HG02571 (cell line): ENCODE measurements at regions not wholly inside any gene's neighbourhood (a gene's known extent, or its start where the extent isn't known, plus 50 kb on each side); places are given as distances from the start of the nearest gene placed in this dataset.
"Not testable (repeated sequence)": the region's sequence is repeated elsewhere in the genome, so short reads cannot be mapped to it uniquely, and the experiment has no call there.

Source experiments
- ATAC-seq: cut with Tn5 transposase; IDR thresholded peaks from one replicate; pipeline ENCODE4 v1.9.1; 2021; ENCODE audit warnings: mild to moderate bottlenecking, moderate library complexity; ENCODE audit not compliant: unreplicated experiment

- no peak for ATAC-seq
Measured at GRCh38 chr10:36880898-36881297, 244.5 kb upstream of the ANKRD30A start.

GRCh38 chr10:36872702-36873393 is 252.6 kb upstream of the ANKRD30A start:
- no peak for ATAC-seq

DNA sequence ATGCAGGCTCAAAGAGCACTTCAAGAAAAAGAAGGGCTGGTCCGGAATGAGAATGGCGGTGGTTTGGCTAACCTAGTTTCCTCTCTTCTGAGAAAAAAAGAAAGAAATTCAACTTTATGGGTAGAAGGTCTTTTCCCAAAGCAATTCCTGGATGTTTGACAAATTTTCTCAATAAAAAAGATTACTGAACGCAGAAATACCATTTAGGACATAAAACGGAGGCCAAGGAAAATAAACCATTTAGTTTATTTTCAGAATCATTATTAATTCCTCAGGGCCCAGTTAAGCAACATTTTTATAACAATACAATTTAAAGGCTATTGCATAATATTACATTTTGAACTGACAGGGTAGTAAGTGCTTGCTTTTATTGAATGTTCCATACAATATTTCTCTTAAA is 284.6 kb upstream of the ANKRD30A start:
- ATAC-seq: no peak

DNA sequence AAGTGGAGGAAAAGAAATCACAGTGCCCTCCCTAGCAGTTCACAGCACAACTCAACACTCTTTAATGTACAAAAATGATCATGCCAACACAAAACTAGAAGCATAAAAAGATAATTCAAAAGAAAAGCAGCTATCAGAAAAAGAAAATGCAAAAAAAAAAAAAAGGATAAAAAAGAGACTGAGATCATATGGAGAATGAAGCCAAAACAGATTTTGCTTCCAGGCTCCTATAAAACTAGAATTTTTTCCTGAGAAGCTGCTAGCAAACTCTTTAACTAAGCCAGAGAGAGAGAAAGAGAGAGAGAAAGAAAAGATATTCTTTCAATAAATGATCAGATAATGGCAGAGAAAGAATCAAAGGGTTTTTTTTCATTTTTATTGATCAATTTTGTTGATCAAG is 288.0 kb upstream of the ANKRD30A start:
- no peak for ATAC-seq

DNA sequence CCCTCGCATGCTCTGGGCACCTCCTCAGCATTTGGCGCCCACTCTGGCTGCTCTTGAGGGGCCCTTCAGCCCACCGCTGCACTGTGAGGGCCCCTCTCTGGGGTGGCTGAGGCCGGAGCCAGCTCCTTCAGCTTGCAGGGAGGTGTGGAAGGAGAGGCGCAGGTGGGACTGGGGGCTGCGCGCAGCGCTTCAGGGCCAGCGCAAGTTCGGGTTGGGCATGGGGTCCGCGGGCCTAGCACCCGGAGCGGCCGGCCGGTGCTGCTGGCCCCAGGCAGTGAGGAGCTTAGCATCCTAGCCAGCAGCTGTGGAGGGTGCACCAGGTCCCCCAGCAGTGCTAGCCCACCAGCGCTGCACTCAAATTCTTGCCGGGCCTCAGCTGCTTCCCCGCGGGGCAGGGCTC is 305.6 kb upstream of the ANKRD30A start:
- ATAC-seq: no peak

GRCh38 chr10:36817898-36818297 is 307.5 kb upstream of the ANKRD30A start:
- no peak for ATAC-seq

DNA sequence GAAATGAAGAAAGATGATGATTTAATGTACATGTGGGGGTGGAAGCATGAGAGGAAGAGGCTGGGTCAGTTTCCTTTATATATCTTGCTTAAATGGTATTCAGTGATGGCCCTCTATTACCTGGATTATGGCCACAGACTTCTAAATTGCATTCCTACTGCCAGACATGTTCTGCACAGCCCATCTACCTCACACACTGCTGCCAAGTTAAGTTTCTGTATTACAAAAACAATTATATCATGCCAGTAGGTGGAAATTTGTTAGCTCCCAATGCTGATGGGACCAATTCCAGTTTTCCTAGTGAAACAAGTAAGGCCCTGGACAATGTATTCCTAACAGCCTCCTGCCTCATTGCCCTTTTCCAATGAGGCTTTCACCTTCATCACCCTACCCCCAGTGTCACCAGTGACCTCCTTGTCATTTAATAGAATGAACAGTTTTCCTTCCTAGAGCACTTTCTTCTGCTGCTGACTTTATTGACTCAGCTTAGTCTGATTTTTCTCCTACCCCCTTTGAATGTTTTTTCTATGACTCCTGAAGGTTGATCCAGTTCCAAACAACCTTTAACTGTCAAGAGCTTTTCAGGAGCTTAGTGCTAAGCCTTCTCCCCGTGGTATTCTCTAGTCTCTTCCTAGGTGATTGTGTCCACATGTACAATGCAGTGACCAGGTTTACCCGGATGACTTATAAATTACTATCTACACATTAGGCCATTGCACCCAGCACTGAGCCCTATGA is 316.6 kb upstream of the ANKRD30A start:
- ATAC-seq: no peak

- no peak for ATAC-seq
Measured at GRCh38 chr10:36803229-36803628, 322.2 kb upstream of the ANKRD30A start.

- ATAC-seq: no peak
Measured at GRCh38 chr10:36802490-36803153, 322.8 kb upstream of the ANKRD30A start.

DNA sequence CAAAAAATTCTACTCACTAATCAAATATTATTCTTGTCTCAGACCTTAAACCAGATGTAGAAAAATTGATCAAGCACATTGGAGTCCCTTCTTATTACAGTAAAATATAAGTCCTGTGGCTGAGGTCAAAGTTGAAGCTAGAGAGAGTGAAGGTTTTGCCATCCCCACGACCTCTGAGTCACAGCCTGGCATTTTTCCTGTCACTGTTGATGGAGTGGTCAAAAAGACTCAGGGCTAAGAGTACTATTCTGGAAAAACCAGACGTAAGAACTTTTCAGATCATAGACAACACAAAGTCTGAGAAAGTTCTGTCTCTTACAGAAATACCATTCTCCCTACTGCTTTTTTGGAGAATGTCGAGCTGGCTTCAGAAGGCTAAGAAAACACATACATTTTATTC is 323.7 kb upstream of the ANKRD30A start:
- ATAC-seq: no peak

GRCh38 chr10:36794981-36795380 is 330.4 kb upstream of the ANKRD30A start:
- ATAC-seq: no peak

GRCh38 chr10:36789974-36790373 is 335.4 kb upstream of the ANKRD30A start:
- no peak for ATAC-seq

GRCh38 chr10:36788152-36788551 is 337.2 kb upstream of the ANKRD30A start:
- no peak for ATAC-seq

DNA sequence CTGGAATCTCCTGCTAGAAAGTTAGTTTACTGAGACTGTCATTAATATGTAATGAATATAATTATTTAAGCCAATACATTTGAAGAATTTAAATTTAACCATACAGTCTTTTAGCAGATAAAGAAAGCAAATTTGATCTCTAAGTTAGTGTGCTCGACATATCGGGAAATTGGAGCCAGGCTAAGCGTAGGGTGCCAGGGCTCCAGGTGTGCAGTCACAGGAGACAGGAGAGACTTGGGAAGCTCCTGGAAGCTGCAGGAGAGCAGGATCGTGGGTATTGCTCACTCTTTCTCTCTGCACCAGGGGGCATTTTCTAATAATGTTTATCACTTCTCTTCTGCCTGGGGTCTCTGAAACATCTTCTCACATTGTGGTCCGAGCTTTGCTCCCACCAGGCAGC is 342.0 kb upstream of the ANKRD30A start:
- ATAC-seq: no peak

- ATAC-seq: no peak
Measured at GRCh38 chr10:36781570-36781969, 343.8 kb upstream of the ANKRD30A start.

- no peak for ATAC-seq
Measured at GRCh38 chr10:36780158-36780557, 345.2 kb upstream of the ANKRD30A start.

DNA sequence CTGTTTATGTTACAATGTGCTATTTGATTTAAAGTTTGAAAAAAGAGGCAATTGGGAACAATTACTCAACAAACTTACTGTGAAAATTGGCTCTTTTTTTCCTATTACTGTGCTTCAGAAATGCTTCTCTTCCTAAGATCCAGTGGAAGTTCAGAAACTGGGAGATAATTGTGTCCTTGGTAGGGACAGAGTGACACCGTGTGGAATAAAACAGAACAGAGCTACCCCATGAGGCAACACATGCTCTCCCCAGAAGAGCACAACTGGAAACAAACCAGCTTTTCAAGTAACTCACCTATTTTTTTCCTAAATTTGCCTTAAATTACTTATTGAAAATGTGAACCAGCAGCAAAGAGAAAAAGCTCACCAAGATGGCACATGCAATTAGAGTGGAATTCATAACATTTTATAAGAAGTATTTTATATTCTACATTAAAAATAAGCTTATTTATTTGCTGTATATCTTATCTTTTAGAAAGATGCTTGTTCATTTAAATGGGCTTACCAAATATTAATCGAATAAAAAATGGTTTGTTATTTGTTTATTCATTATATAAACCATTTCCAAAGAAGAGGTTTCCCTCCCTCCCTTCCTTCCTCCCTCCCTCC is 346.1 kb upstream of the ANKRD30A start:
- ATAC-seq: no peak

GRCh38 chr10:36778651-36779050 is 346.7 kb upstream of the ANKRD30A start:
- no peak for ATAC-seq

DNA sequence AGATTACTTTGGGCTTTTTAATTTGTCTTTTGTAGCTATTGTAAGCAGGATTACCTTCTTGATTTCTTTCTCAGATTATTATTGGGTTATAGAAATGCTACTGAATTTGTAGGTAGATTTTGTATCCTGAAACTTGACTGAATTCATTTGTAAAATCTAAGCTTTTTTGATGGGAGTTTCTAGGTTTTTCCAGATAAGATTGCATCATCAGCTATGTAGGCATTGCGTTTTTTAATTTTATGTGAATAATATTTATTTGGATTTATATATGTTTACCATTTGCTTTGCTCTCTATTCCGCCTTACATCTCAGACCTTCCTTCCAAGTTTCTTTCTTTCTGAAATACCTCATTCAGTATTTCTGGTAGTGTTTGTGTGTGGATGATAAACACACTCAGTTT is 351.7 kb upstream of the ANKRD30A start:
- ATAC-seq: no peak

- ATAC-seq: no peak
Measured at GRCh38 chr10:36771725-36772124, 353.7 kb upstream of the ANKRD30A start.

DNA sequence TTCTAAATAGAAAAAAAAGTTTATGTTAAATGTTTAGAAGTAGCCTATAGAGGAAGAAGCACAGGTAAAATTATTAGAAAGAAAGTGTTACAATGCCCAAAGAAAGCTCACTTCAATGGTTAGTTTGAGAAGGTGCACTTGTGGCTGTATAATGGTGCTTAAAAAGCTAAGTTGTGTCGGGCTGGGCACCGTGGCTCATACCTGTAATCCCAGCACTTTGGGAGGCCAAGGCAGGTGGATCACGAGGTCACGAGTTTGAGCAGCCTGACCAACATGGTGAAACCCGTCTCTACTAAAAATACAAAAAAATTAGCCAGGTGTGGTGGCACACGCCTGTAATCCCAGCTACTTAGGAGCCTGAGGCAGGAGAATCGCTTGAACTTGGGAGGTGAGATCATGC is 355.7 kb upstream of the ANKRD30A start:
- ATAC-seq: not testable (repeated sequence)

GRCh38 chr10:36766940-36767339 is 358.5 kb upstream of the ANKRD30A start:
- ATAC-seq: no peak
